SHP77 (cell line): ENCODE measurements at regions not wholly inside any gene's neighbourhood (a gene's known extent, or its start where the extent isn't known, plus 50 kb on each side); places are given as distances from the start of the nearest gene placed in this dataset.

Experiments
- DNase-seq, 2 experiments: peaks; one replicate each; lab custom pipeline; 2025; lab: John Stamatoyannopoulos, UW

- DNase-seq: peak in 1 of 2 experiments; percentile 27
Observed at GRCh38 chr2:157056200-157056676, 201.3 kb upstream of the GALNT5 start.

- no peak for DNase-seq
Observed at GRCh38 chr2:157058161-157058560, 199.3 kb upstream of the GALNT5 start.

- no peak for DNase-seq
Observed at GRCh38 chr2:157059036-157059435, 198.5 kb upstream of the GALNT5 start.

GRCh38 chr2:157061799-157062198, 195.7 kb upstream of the GALNT5 start:
- no peak for DNase-seq

GRCh38 chr2:157067562-157067961, 189.9 kb upstream of the GALNT5 start:
- DNase-seq: no peak

- DNase-seq: no peak
Observed at GRCh38 chr2:157068237-157068636, 189.3 kb upstream of the GALNT5 start.

GRCh38 chr2:157075924-157076323, 181.6 kb upstream of the GALNT5 start:
- no peak for DNase-seq

- no peak for DNase-seq
Observed at GRCh38 chr2:157076526-157077161, 180.9 kb upstream of the GALNT5 start.

GRCh38 chr2:157077753-157078350, 179.7 kb upstream of the GALNT5 start:
- DNase-seq: no peak

- no peak for DNase-seq
Observed at GRCh38 chr2:157082950-157083349, 174.6 kb upstream of the GALNT5 start.

GRCh38 chr2:157085522-157085921, 172.0 kb upstream of the GALNT5 start:
- DNase-seq: no peak

- DNase-seq: no peak
Observed at GRCh38 chr2:157087373-157088002, 170.0 kb upstream of the GALNT5 start.

- no peak for DNase-seq
Observed at GRCh38 chr2:157093666-157094065, 163.8 kb upstream of the GALNT5 start.

GRCh38 chr2:157105372-157105771, 152.1 kb upstream of the GALNT5 start:
- no peak for DNase-seq

- DNase-seq: no peak
Observed at GRCh38 chr2:157106950-157107349, 150.6 kb upstream of the GALNT5 start.

- DNase-seq: peak; percentile 7 to 20
Observed at GRCh38 chr2:157107460-157107859, 150.0 kb upstream of the GALNT5 start.

- peak; percentile 73 to 75 for DNase-seq
Observed at GRCh38 chr2:157107877-157108276, 149.6 kb upstream of the GALNT5 start.

- DNase-seq: no peak
Observed at GRCh38 chr2:157122776-157123175, 134.7 kb upstream of the GALNT5 start.

GRCh38 chr2:157124731-157125130, 132.8 kb upstream of the GALNT5 start:
- DNase-seq: no peak

GRCh38 chr2:157125685-157126084, 131.8 kb upstream of the GALNT5 start:
- DNase-seq: no peak

GRCh38 chr2:157127249-157128012, 130.1 kb upstream of the GALNT5 start:
- DNase-seq: no peak

- no peak for DNase-seq
Observed at GRCh38 chr2:157143901-157144300, 113.6 kb upstream of the GALNT5 start.

- DNase-seq: no peak
Observed at GRCh38 chr2:157149270-157149669, 108.2 kb upstream of the GALNT5 start.
